Keratinocyte (primary cell): ENCODE measurements at regions not wholly inside any gene's neighbourhood (a gene's known extent, or its start where the extent isn't known, plus 50 kb on each side); places are given as distances from the start of the nearest gene placed in this dataset.

Source experiments
- CTCF ChIP-seq, 3 experiments: IDR thresholded peaks in 1 of 3; conservative IDR thresholded peaks in 1 of 3; optimal IDR thresholded peaks in 1 of 3; 2 replicates in 2 of 3; 3 replicates in 1 of 3; pipeline versions ENCODE3 to v1.5.1; 2011; ENCODE audit warnings: low read length in 3 of 3, mild to moderate bottlenecking in 3 of 3, moderate library complexity in 2 of 3, control low read depth in 1 of 3, inconsistent platforms in 1 of 3; ENCODE audit not compliant: insufficient read depth in 2 of 3; ENCODE audit errors: extremely low read depth in 1 of 3
- EZH2 ChIP-seq: IDR thresholded peaks from one replicate; pipeline ENCODE4 v1.6.1; 2012; ENCODE audit warnings: inconsistent platforms, mild to moderate bottlenecking, low read length, moderate library complexity

- TF ChIP-seq EZH2, result peak; percentile 63
- TF ChIP-seq CTCF (optimal IDR thresholded peaks at IDR 0.05 in 1 of 3, IDR thresholded peaks at IDR 0.05 in 1 of 3, conservative IDR thresholded peaks at IDR 0.05 in 1 of 3; ENCODE audit: extremely low read depth in 1 of 3, insufficient read depth in 2 of 3, low read length in 3 of 3), result no peak
These were observed 72.5 kb upstream of the POLG start for GRCh38 chr15:89406940-89407607.
